ENCODE measurements at regions not wholly inside any gene's neighbourhood (a gene's known extent, or its start where the extent isn't known, plus 50 kb on each side); places are given as distances from the start of the nearest gene placed in this dataset.
"Not testable (repeated sequence)": the region's sequence is repeated elsewhere in the genome, so short reads cannot be mapped to it uniquely, and the experiment has no call there.

DNA sequence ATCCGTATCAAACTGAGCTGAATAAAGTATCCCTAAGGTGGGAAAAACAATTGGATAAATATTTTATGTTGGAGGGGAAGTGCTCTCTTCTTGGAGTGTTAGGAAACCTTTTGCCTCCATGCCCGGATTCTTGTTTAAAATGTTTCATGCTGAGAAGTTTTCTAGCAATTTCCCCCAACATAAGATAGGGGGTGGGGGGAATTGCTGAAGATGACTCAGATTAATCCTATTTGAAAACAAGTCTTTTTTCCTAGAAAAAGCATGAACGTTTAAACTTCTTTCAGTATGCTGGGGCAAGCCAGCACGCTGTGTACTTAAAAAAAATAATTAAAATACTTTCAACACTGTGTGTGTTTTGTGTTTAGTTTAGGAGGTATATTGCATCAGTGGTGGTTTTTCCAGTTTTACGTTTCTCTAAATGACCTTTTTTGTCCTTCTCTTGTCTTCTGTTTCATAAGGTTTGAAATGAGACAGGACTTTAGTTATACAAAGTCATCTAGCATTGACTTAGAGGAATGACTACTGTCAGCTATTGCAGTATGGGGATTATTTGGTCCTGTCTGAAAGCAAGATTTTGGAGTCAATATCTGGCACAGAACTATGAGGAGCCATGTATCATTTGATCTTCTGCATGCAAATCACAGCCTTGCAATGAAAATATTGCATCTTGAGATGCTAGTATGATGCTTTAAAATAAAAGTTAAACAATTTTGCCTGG lies 295.9 kb downstream of the GATA3 start:
- no peak for DNase-seq

GRCh38 chr10:8352171-8353075 lies 297.9 kb downstream of the GATA3 start:
- no peak for DNase-seq

DNA sequence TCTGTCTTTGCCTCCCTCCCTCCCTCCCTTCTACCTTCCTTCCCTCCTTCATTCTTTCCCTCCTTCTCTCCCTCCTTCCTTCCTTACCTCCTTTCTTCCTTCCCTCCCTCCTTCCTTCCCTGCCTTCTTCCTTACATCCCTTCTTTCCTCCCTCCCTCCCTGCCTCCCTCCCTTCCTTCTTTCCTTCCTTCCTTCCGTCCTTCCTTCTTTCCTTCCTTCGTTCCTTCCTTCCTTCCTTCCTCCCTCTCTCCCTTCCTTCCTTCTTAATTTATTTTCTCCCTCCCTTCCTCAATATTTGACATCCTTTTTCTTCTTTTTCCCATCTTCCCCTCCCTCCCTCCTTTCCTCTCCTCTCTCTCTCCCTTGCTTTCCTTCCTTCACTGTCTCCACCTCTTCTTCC lies 301.8 kb downstream of the GATA3 start:
- DNase-seq: no peak

GRCh38 chr10:8359467-8359866 lies 305.0 kb downstream of the GATA3 start:
- no peak for DNase-seq

DNA sequence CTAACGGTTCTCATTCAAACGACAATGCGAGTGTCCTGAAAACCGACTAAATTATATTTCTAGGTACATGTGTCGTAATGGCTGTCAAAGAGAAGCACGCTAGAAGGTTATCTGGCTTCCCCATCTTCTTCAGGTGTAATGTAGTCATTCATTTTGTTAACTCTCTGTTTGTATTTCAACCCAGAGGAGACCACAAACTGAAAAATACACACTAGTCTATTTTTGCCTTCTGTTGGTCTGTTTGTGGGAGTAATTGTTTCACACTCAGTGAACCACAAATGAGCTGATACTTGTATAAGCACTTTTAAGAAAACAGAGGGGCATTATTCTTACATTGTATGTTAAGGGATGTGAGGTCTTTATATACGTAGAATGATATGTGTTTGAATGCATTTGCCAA lies 305.9 kb downstream of the GATA3 start:
- DNase-seq: no peak

DNA sequence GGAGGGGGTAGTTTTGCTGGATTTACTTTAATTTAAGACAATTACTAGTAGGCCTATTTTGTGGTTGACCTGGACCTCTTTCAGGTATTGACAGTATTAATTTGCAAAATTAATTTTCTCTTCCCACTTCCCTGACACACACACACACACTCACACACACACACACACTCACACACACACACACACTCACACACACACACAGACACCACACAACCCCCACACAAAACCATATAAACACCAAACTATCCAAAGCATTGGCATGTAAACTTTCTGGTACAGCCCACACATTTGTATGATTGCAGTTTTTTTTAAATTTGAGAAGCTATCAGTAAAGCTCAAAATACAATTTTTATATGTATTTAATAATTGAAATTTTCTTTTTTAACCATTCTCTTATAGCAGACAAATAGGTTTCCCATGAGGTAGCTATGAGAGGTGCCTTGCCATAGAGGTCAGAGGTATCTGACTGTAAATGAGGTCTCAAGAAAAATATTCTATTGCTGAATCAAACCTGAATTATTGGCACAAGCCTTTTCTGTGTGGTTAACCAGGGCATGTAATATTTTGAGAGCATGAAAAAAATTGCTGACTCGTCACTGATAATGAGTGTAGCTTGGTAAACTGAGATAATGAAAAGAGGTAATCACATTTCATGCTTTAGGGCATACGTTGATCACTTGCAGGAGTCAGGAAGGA lies 306.5 kb downstream of the GATA3 start:
- DNase-seq: no peak

DNA sequence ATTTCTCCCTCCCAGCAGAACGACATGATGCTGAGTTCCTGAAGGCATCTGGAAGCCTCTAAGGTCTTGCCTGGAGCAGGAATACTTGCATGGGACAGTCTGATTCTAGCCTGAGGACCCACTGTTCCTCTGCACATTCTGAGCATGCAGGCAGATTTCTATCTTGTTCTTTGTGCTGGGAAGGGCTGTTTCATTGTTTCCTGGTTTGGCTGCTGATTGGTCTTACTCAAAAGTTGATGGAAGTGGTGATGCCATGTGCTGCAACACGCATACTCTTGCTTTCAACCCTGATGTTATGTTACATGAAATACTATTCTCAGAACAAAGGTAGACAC lies 307.0 kb downstream of the GATA3 start:
- no peak for DNase-seq

DNA sequence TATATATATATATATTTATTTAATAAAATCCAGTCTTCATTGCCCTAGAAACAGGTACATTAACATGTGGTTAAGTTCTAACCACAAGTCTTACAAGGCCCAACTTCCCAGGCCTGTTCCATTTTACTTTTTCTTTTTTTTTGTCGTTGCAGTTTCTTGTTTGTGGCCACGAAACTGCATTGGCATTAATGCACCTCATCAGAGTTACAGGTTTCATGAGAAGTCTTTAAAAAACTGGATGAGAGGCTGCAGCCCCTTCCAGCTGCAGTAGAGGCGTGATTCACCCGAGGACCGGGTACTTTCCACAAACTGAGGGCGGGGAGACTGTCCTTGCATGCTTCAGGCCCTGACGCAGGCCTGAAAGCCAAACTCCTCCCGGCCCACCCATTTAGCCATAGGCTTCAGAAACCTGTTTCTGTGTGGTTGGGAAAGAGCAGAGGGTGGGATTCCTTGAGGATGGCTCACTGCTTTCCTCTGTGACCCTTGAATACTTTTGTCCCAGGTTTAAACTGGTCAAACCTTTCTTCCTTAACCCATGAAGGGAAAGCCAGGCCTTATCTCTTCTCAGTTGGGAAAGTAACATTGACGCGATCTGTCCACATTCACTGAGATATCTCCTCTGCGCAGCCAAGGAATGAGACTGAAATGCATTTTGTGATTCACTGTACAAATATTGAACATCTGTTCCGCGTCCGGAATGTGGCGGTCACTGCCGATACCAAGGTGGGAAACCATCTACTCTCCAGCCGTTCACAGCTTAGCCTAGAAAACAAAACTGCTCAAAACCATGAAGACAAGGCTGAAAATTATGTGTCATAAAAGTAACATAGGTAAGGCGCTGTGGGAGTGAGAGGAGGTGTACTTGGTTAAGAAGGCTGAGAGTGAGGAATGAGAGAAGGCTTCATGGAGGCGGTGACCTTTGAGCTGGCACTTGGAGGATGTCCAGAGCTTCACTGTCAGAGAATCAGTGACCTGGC lies 311.7 kb downstream of the GATA3 start:
- no peak for DNase-seq

- not testable (repeated sequence) for DNase-seq
Observed at GRCh38 chr10:8367672-8368411, 313.4 kb downstream of the GATA3 start.

- no peak for DNase-seq
Observed at GRCh38 chr10:8369666-8370065, 315.2 kb downstream of the GATA3 start.

DNA sequence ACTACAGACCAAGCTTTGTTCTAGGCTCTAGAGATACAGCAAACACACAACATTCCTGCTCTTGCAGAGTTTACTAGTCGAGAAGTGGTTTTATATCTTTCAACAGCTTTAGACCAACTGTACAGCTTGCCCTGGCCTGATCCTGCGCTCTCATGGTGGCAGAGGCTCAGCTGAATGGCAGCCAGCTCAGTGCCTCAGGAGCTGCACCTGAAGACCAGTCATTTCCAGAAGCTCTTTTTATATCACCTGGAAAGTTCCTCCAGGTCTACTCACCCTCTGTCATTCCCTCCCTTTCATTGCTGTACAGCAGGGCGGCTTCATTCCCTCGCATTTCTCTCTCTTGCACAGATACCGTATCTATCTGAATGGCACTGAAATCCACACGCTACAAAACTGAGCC lies 319.8 kb downstream of the GATA3 start:
- no peak for DNase-seq

GRCh38 chr10:8375137-8375536 lies 320.6 kb downstream of the GATA3 start:
- no peak for DNase-seq

DNA sequence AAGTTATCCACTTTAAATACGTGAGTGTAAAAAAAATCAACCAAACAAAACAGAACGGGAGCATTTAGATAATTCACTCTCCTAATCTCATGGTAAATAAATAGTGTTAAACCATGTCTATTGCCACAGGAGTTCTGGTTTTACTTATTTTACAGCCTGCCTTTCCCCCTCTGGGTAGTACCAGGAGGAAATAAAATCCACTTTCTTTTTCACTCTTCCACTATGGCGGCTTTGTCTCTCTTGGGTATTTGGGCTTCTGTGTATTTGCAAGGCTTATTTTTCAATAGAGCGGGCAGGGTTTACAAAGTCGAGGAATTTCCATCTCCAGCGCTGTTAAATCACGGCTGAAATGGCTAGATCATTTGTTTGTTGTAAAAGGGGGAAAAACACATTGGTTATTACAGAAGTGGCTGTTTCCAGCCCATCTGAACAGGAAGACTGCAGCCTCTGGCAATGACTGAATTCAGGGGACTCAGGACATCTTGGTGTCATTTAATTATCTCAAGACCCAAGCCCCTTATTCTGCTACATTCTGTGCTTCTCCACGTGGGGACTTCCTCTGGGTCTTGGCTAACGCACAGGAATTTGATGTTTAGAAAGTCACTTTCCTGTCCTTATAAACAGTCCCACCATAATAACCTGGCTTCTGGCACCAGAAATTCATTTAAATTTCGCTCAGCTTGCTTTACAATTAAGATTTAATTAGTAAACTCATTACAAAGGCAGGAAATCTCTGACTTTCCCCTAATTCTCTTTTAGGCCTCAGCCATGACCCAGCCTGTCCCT lies 323.9 kb downstream of the GATA3 start:
- no peak for DNase-seq

DNA sequence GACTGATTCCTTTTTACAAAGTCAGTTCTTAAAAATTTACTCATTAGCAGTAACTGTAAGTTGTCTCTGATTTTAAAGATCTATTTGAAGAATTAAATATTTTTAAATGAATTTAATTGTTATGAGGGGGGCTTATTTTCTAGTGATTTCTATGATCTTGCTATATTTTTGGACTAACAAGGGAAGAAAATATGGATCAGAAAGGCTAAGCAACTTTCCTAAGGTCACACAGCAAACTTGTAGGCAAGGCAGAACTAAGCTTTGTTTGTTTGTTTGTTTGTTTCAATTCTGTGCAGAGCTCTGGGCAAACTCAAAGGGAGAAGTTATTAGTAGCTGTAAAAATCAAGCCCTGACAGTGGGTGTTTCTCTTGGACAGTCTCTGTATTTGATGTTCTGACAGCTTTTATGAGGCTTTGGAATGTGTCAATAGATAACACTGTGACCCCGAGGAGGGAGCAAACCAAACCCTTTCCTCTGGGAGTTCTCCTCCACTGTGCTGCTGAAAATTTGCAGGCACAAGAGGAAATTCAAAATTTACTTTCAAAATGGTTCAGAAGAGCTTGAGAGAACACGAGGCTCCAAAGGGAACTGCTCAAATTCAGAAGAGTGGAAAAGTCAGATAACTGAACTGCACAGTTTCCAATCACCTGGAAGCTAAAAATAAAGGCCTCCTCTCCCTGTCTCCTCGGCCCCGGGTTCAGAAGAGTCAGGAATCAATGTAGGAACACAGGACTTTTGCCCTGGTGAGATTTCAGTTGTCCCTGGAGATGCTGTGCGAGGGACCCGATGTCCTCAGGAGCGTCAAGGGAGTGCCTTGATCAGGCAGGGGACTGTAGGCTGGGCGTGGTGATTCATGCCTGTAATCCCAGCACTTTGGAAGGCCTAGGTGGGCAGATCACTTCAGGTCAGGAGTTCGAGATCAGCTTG lies 325.7 kb downstream of the GATA3 start:
- no peak for DNase-seq

- no peak for DNase-seq
Observed at GRCh38 chr10:8380833-8381496, 326.5 kb downstream of the GATA3 start.

GRCh38 chr10:8386781-8387180 lies 332.3 kb downstream of the GATA3 start:
- no peak for DNase-seq

DNA sequence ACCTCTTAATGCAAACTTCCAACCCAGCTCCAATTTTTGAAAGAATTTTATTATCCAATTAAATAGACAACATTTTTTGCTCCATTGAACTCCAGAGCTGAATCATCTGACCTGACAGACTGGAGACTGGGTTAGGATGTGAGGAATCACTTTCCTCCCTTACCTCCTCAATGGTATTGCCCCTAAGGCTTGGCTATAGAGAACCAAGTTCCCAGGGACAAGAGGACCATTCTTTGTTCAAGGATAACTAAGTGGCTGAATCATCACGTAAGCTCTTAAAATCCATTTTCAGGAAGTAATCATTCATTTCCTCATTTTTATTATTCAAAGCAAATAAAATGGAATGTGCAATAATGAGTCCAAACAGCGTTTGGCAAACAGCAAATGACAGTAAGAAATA lies 335.1 kb downstream of the GATA3 start:
- no peak for DNase-seq

DNA sequence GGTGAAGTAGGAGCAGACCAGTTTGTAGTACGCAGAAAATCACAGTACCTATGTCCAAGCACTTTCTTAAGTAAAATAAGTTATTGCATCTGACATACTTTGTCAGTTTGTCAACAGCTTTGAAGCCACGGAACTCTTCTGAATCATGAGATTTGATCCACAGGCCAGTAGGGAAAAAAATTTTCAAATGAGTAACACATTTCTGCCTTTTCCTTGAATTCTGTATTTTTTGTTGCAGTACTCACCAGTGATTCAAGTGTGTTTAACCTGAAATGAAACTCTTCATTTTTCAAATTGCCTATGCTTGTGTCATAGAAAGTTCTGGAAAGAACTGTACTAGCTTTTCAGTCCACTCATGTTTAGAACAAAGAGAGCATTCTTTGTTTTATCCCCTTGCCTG lies 337.7 kb downstream of the GATA3 start:
- DNase-seq: no peak

DNA sequence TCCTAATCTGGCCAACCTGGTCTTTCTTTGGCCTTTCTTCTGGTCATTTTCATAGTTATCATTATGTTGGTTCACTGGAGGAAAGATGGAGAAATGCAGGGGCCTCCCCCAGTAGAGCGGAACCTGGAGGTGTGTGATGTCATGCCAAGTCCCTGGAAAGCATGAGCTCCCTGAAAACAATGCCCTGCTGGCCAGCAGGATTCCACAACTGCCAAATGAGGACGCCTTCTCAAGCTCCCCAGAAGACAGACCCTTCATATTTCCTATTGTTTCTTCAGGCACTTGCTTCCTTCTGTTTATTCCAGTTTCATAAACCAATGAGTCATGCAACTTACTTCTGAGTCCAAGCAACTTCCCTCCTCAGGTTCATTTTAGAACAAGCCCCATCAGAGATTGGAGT lies 339.0 kb downstream of the GATA3 start:
- no peak for DNase-seq

Measured in COR-L47 (cell line).